HG03103 (cell line): ENCODE measurements at regions not wholly inside any gene's neighbourhood (a gene's known extent, or its start where the extent isn't known, plus 50 kb on each side); places are given as distances from the start of the nearest gene placed in this dataset.
"Not testable (repeated sequence)": the region's sequence is repeated elsewhere in the genome, so short reads cannot be mapped to it uniquely, and the experiment has no call there.

Experiments used
- ATAC-seq: cut with Tn5 transposase; IDR thresholded peaks from one replicate; pipeline ENCODE4 v1.9.1; 2021; ENCODE audit warnings: low read depth; ENCODE audit not compliant: unreplicated experiment

DNA sequence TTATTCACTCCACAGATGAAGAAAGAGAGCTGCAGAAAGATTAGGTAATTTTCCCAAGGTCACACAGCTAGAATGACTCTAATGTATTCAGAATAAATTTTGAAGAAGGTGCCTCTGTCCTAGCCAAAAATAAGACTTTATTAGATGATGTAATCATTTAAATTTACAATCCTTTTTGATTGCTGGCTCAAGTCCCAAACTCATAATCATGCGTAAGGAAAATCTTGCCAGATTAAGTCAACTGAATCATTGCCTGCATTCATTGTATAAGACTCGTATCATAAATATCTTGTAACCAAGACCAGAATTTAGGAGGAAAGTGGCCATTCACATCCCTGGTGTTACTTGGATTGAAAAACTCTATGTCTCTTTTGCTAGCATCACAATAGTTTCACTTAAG, 53.1 kb upstream of the STK39 start:
- ATAC-seq = no peak

DNA sequence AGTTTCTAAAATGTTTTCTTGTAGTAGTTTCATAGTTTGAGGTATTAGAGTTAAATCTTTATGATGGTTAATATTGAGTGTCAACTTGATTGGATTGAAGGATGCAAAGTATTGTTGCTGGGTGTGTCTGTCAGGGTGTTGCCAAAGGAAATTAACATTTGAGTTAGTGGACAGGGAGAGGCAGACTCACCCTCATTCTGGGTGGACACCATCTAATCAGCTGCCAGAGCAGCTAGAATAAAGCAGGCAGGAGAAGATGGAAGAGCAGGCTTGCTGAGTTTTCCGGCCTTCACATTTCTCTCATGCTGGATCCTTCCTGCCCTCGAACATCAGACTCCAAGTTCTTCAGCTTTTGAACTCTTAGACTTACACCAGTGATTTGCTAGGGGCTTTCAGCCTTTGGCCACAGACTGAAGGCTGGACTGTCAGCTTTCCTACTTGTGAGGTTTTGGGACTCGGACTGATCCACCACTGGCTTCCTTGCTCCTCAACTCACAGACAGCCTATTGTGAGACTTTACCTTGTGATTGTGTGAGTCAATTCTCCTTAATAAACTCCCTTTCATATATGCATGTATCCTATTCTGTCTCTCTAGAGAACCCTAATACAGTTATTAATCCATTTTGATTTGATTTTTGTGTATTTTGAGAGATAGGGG, 56.8 kb upstream of the STK39 start:
- no peak for ATAC-seq

- no peak for ATAC-seq
These were observed 60.0 kb upstream of the STK39 start for GRCh38 chr2:168307379-168307778.

DNA sequence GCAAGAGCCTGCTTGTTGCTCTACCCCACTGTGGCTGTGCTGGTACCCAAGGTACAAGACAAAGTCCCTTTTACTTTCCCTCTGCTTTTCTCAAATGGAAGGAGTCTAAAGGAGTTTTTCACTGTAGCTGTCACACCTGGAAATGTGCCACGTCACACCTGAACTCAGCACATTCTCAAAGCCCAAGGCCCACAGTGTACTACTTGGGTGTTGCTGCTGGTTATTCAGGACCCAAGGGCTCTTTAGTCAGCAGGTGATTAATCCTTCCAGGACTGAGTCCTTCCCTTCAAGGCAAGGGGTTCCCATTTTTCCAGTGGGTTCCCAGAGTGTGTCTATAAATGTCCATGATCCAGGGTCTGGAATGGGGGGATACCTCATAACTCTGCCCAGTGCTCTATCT, 63.2 kb upstream of the STK39 start:
- no peak for ATAC-seq

DNA sequence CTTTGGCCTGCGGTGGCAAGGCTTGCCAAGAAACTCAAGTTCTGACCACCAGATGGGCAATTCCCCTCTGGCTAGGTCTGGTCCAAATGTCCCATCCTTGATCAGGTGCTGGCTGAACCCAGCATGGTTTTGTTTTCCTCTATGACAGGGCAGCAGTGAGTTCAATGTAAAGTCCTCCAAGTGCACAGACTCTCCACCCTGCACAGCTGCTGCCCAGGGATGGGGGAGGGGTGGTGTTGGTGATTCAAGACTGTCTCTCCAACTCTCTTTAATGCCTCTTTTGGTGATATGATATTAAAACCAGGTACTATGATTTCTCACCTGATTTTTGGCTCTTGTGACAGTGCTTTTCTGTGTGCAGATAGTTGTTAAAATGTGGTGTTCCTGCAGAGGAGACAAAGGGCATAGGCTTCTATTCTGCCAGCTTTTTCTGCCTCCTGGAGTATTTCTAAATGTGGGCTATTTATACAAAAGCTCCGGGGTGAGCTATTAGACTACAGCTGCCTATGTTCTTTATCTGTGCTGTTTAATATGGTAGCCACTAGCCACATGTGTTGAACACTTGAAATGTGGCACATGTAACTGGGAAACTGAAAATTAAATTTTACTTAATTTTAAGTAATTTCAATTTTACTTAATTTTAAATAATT, 64.0 kb upstream of the STK39 start:
- ATAC-seq = no peak

DNA sequence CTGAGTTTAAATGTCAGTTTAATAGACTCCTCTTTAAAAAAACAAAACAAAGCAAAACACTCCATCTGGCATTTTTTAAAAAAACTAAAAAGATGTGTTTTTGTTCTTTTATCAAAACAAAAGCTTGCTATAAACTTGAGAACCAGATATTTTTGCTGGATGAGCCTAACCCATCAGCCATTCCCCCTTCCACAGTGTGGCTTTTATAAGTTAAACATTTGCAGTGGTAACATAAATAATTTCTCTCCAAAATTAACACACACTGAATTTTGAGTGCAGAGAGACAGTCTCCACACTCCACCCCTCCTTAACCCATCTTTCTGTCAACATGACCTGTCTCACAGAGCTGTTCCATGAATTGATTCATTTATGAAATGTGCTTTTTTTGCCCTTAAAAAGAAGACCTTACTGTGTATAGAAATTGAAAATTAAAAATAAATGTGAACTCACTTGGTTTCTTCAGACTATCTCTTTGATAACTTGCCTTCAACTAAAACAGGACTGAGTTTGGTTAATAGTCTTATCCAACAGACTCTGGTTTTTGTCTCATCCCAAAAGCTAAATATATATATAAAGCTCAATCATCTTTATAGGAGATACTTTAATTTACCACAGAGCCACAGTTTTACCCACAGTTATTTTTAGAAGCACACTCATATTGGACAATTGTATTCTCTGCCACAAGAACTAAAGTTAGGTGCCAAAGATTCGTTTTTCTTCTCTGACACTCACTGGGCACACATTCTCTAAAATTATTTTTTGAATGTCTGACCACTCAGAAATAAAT, 64.8 kb upstream of the STK39 start:
- ATAC-seq = no peak

DNA sequence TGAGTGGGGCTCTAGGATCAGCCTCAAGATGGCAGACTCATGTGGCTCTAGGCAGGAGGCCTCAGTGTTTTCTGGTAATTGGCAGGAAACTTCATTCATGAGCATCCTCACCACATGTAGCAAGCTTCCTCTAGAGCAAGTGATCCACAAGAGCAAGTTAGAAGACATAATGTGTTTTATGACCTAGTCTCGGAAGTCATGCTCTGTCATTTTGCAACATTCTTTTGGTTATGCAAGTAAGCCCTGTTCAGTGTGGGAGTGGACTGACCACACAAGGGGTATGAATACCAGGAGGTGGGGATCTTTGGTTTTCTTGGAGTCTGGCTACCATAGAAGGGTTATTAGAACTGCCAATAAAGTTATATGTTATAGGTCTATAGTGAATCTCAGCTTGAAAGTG, 66.8 kb upstream of the STK39 start:
- no peak for ATAC-seq

GRCh38 chr2:168315331-168316072, 68.1 kb upstream of the STK39 start:
- no peak for ATAC-seq

DNA sequence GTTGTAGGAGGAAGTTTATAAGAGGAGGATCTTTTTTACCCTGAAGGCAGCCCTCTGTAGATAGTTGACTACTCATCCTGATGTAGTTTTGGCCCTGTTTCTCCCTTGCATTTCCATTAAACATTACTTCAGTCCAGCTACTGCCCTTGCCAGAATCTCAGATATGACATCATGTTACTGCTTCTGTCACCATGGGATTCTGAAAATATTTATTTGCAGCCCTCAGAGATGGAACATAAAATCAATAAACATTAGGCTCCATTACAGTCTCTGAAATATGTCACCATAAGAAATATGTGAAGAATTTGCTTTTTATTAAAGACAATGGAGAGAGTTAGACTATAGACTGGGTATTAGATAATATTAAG, 68.7 kb upstream of the STK39 start:
- ATAC-seq = no peak

DNA sequence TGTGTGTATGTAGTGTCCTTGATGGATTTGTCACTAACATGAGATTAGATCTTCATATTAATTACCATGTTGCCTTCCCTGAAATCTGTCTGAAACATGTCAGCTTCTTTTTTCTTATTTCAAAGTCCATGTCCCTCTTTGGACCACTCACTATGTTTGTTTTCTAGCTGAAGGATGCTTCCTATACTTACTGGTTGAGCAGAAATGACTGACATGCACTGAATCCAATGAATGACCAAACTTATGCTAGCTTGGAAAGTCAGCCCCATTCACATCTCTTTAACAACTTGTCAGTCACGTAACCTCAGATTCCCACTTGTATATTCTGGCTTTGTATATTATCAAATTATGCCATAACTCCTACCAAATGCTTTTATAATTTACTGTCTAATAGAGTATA, 69.9 kb upstream of the STK39 start:
- ATAC-seq = no peak

DNA sequence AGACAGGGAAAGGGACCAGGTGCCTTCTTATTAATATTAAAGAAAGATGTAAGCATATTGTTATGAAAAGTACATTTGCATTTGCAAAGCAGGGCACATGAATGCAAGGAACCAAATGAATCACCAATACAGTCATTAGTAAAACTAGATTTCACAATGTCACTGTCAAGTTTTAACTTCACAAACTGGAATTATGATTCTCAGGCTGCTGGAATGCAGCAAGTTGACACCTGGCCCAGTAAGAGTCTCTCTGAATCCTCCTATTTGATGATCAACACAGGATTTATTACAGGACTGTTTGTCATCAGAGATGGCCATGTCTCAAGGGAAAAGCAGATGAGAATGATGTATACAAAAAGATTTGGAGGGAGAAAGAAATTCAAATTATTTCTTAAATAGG, 72.9 kb upstream of the STK39 start:
- no peak for ATAC-seq

GRCh38 chr2:168322325-168323007, 75.1 kb upstream of the STK39 start:
- no peak for ATAC-seq

GRCh38 chr2:168323529-168324021, 76.2 kb upstream of the STK39 start:
- no peak for ATAC-seq

DNA sequence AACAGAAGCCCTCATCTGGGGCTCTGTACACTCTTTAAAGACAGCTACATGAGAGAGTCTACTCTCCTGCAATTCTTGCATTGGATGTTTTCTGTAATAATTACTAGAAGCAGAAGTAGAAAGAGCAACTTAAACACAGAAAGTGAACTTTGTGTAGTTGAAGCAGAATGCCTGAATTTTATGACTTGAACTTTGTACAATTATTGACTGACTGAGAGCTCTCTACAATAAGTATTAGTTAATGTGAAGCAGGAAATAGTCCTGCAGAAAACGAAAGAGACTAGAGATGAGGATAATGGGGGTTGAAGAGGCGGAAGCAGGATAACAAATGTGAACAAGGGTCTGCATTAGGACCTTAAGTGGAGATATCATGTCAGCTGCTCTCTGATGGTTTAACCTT, 79.2 kb upstream of the STK39 start:
- no peak for ATAC-seq

GRCh38 chr2:168327328-168327727, 79.9 kb upstream of the STK39 start:
- no peak for ATAC-seq

DNA sequence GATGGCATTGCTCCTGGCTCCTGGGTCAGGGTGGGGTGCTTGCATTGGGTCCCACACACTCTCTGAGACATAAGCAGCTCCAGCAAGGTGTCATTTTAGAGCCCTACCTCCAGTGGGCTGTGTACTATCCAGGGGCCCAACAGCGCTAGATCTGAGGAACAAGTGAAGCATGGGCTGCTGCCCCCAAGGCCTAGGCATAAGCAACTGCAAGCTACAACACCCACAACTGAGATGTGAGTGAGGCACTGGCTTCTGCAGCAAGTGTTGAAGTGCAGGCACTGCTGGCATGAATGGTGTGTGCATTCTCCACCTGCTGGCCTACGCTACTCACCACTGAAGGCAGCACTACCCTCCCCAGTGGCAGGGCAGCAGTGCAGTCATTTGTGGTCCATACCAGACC, 81.0 kb upstream of the STK39 start:
- no peak for ATAC-seq

DNA sequence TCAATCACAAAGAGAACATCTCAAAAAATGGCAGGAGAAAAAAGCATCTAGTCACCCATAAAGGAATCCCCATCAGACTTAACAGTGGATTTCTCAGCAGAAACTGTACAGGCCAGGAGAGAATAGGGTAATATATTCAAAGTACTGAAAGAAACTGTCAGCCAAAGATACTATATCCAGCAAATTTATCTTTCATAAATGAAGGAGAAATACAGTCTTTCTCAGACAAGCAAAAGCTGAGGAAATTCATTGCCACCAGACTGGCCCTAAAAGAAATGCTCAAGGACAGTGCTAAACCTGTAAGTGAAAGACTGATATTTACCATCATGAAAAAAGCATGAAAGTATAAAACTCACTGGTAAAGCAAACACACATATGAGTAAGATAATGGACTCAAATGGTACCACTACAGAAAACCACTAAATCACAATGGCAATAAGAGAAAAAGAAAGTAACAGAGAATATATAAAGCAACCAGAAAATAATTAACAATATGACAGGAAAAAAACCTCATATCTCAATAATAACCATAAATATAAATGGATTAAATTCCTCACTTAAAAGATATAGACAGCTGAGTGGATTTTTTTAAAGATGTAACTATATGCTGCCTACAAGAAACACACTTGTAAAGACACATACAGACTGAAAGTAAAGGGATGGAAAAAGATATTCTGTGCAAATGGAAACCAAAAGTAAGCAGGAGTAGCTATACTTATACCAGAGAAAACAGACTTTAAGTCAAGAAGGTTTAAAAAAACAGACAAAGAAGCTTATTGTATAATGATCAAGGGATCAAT, 83.4 kb upstream of the STK39 start:
- no peak for ATAC-seq

DNA sequence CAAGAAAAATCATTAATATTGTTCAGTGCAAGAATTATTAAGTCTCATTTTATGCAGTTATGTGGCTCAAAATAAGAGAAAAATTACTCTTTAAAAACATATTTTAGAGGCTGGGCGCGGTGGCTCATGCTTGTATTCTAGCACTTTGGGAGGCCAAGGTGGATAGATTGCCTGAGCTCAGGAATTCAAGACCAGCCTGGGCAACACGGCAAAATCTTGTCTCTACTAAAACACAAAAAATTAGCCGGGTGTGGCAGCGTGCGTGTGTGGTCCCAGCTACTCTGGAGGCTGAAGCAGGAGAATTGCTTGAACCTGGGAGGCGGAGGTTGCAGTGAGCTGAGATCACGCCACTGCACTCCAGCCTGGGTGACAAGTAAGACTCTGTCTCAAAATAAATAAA, 87.9 kb upstream of the STK39 start:
- not testable (repeated sequence) for ATAC-seq

GRCh38 chr2:168336786-168337388, 89.5 kb upstream of the STK39 start:
- no peak for ATAC-seq
